ENCODE measurements at regions not wholly inside any gene's neighbourhood (a gene's known extent, or its start where the extent isn't known, plus 50 kb on each side); places are given as distances from the start of the nearest gene placed in this dataset.

DNA sequence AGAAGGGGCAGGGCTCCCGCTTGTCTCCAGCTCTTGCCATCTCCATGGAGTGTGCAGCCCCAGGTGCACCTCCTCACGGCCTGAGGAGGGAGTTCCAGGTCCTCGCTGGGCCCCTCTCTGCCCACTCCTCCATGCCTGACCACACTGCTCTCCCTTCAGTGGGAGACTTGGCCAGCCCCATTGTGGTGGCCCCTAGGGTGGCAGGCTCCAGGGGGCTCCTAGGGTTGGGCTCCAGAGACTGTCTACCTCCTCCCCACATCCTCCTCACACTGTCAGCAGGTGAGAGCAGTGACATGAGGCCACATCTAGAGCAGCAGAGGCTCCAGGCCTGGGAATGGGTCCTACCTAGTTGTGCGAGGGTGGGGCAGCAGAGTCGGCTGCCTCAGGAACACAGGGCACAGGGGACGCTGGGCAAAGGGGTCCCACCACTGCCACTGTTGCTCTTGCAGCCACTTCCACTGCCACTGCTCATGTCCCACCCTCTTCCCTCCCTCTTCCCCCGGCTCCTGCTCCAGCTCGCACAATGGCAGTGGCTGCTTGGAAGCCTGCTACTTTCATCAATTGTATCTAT, 514.8 kb downstream of the MRPL39 start:
- 85 to 90% (median 86%) methylated on average over 8 of the region's 8 CpGs for WGBS, 3 donors
- no peak for ATAC-seq
- DNase-seq, result no peak
- Histone ChIP-seq H3K27ac (no peak overlapping the region), H3K27me3 (ENCODE audit: insufficient read depth in 3 of 3, low read length in 2 of 3) (no peaks in the 10 kb centered on the region), H3K9me3 (no peaks in the 10 kb centered on the region), H3K36me3 (ENCODE audit: insufficient read depth in 1 of 2, low read depth in 1 of 2) (no peaks in the 10 kb centered on the region), H3K4me1 (no peaks in the 10 kb centered on the region), H3K4me3 (no peak overlapping the region)
- TF ChIP-seq CTCF (IDR thresholded peaks at IDR 0.05), result no peak
- intact Hi-C loops (cut with DNase I), result no loop called here

GRCh38 chr21:25081096-25081495, 526.2 kb downstream of the MRPL39 start:
- no peak overlapping the region for H3K27ac ChIP-seq
- no peaks in the 10 kb centered on the region for H3K9me3 ChIP-seq
- 77 to 86% (median 83%) methylated on average over 4 of the region's 4 CpGs for WGBS, 3 donors
- no peak for TF ChIP-seq CTCF (IDR thresholded peaks at IDR 0.05)
- no peaks in the 10 kb centered on the region for H3K36me3 ChIP-seq (ENCODE audit: insufficient read depth in 1 of 2, low read depth in 1 of 2)
- no peaks in the 10 kb centered on the region for H3K4me1 ChIP-seq
- DNase-seq (no peak), ATAC-seq (no peak)
- no peak overlapping the region for H3K4me3 ChIP-seq
- intact Hi-C loops (cut with DNase I), result no loop called here
- H3K27me3 ChIP-seq (ENCODE audit: insufficient read depth in 3 of 3, low read length in 2 of 3), result no peaks in the 10 kb centered on the region

DNA sequence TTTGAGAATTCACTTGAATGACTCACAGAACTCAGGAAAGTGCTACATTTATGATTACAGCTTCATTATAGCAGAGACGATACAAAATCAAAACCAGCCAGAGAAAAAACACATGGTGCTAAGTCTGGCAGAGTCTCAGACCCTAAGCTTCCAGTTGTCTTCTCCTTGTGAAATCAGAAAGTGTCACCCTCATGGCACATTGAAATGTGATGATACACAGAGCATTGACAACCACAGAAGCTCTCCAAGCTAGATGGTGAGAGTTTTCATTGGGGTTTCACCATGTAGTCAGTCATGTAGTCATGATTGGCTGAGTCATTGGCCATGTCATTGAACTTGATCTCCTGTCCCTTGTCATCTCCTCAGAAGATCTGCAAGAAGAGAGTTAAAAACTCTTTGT, 526.6 kb downstream of the MRPL39 start:
- no peak for DNase-seq
- WGBS, 3 donors, result 34 to 62% (median 53%) methylated on average over 1 of the region's 1 CpG
- Histone ChIP-seq H3K36me3 (ENCODE audit: insufficient read depth in 1 of 2, low read depth in 1 of 2) (no peaks in the 10 kb centered on the region), H3K4me1 (no peaks in the 10 kb centered on the region), H3K4me3 (no peak overlapping the region), H3K27ac (no peak overlapping the region), H3K9me3 (no peaks in the 10 kb centered on the region), H3K27me3 (ENCODE audit: insufficient read depth in 3 of 3, low read length in 2 of 3) (no peaks in the 10 kb centered on the region)
- ATAC-seq, result no peak
- no peak for TF ChIP-seq CTCF (IDR thresholded peaks at IDR 0.05)
- intact Hi-C loops (cut with DNase I), result no loop called here

GRCh38 chr21:25080141-25080540, 527.1 kb downstream of the MRPL39 start:
- no peaks in the 10 kb centered on the region for H3K36me3 ChIP-seq (ENCODE audit: insufficient read depth in 1 of 2, low read depth in 1 of 2)
- H3K27me3 ChIP-seq (ENCODE audit: insufficient read depth in 3 of 3, low read length in 2 of 3), result no peaks in the 10 kb centered on the region
- no peak overlapping the region for H3K4me3 ChIP-seq
- TF ChIP-seq CTCF (IDR thresholded peaks at IDR 0.05), result no peak
- intact Hi-C loops (cut with DNase I), result no loop called here
- no peak overlapping the region for H3K27ac ChIP-seq
- no peak for DNase-seq
- no peaks in the 10 kb centered on the region for H3K9me3 ChIP-seq
- no peak for ATAC-seq
- no peaks in the 10 kb centered on the region for H3K4me1 ChIP-seq
- 22 to 41% (median 37%) methylated on average over 1 of the region's 1 CpG for WGBS, 3 donors

GRCh38 chr21:25079053-25079452, 528.2 kb downstream of the MRPL39 start:
- H3K4me3 ChIP-seq, result no peak overlapping the region
- DNase-seq (no peak), ATAC-seq (no peak)
- no peaks in the 10 kb centered on the region for H3K36me3 ChIP-seq (ENCODE audit: insufficient read depth in 1 of 2, low read depth in 1 of 2)
- intact Hi-C loops (cut with DNase I), result no loop called here
- 58 to 66% (median 63%) methylated on average over 3 of the region's 3 CpGs for WGBS, 3 donors
- no peaks in the 10 kb centered on the region for H3K27me3 ChIP-seq (ENCODE audit: insufficient read depth in 3 of 3, low read length in 2 of 3)
- TF ChIP-seq CTCF (IDR thresholded peaks at IDR 0.05), result no peak
- no peaks in the 10 kb centered on the region for H3K4me1 ChIP-seq
- H3K9me3 ChIP-seq, result no peaks in the 10 kb centered on the region
- H3K27ac ChIP-seq, result no peak overlapping the region

Data from psoas muscle (tissue), 7 donors.